BLaER1 (cell line): ENCODE measurements at regions not wholly inside any gene's neighbourhood (a gene's known extent, or its start where the extent isn't known, plus 50 kb on each side); places are given as distances from the start of the nearest gene placed in this dataset.

Experiments
- H3K27ac ChIP-seq: shearing (Covaris generic); formaldehyde crosslinking; 2 replicates; pipeline ENCODE4 v1.8.1; 2022
- H3K27me3 ChIP-seq: shearing (Covaris generic); formaldehyde crosslinking; 2 replicates; pipeline ENCODE4 v1.8.1; 2022
- H3K36me3 ChIP-seq: shearing (Covaris generic); formaldehyde crosslinking; 2 replicates; pipeline ENCODE4 v1.8.1; 2022
- H3K4me1 ChIP-seq: shearing (Covaris generic); formaldehyde crosslinking; 2 replicates; pipeline ENCODE4 v1.8.1; 2022
- H3K4me2 ChIP-seq: shearing (Covaris generic); formaldehyde crosslinking; 2 replicates; pipeline ENCODE4 v1.8.1; 2022
- H3K4me3 ChIP-seq: shearing (Covaris generic); formaldehyde crosslinking; 2 replicates; pipeline ENCODE4 v1.8.1; 2022
- H3K9ac ChIP-seq: shearing (Covaris generic); formaldehyde crosslinking; 2 replicates; pipeline ENCODE4 v1.8.1; 2022
- H3K9me3 ChIP-seq: shearing (Covaris generic); formaldehyde crosslinking; 2 replicates; pipeline ENCODE4 v1.8.1; 2022
- H4K20me1 ChIP-seq: shearing (Covaris generic); formaldehyde crosslinking; 2 replicates; pipeline ENCODE4 v1.8.1; 2022
- Cebpa-rat ChIP-seq: shearing (Covaris generic); IDR thresholded peaks from 2 replicates; pipeline ENCODE4 v1.8.1; 2022

GRCh38 chr18:46246101-46246500 is 141.9 kb downstream of the HAUS1 start:
- H3K36me3 ChIP-seq, result peaks cover 5% of the 10 kb centered on the region; the same call in 1 of the 2 replicates
- H3K4me1 ChIP-seq, result peaks cover 27% of the 10 kb centered on the region
- no peak for TF ChIP-seq Cebpa-rat
- H3K27me3 ChIP-seq, result no peaks in the 10 kb centered on the region
- no peak overlapping the region for H3K4me2 ChIP-seq
- no peak overlapping the region for H3K27ac ChIP-seq
- 0 out of 2 replicates have a peak, but pooled peaks cover 4% of the 10 kb centered on the region for H4K20me1 ChIP-seq
- H3K9ac ChIP-seq, result no peak overlapping the region
- no peak overlapping the region for H3K4me3 ChIP-seq
- no peaks in the 10 kb centered on the region for H3K9me3 ChIP-seq

DNA sequence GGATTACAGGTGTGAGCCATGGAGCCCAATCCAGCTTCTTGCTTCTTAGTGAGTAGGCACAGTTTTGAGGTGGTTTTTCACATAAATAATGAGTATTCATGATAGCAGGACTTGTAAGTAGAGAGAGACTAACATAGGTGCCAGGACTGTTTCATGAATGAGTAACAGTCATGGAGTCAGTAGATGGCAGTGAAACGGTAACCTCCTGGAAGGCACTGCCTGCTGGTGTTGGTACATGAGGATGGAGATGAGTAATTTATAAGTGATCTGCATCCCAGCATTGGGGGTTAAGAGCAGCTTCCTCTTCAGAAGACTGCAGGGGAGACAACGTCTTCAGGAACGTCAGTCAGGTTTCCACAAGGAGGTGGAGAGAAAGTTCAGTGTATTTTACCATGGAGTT is 143.8 kb downstream of the HAUS1 start:
- no peak overlapping the region for H3K4me2 ChIP-seq
- no peak for TF ChIP-seq Cebpa-rat
- no peak overlapping the region for H3K27ac ChIP-seq
- no peaks in the 10 kb centered on the region for H3K9me3 ChIP-seq
- no peaks in the 10 kb centered on the region for H3K27me3 ChIP-seq
- H3K36me3 ChIP-seq, result peaks cover 9% of the 10 kb centered on the region; the same call in 1 of the 2 replicates
- H3K4me3 ChIP-seq, result no peak overlapping the region
- H3K4me1 ChIP-seq, result peaks cover 29% of the 10 kb centered on the region
- H4K20me1 ChIP-seq, result 0 out of 2 replicates have a peak, but pooled peaks cover 4% of the 10 kb centered on the region
- H3K9ac ChIP-seq, result no peak overlapping the region

DNA sequence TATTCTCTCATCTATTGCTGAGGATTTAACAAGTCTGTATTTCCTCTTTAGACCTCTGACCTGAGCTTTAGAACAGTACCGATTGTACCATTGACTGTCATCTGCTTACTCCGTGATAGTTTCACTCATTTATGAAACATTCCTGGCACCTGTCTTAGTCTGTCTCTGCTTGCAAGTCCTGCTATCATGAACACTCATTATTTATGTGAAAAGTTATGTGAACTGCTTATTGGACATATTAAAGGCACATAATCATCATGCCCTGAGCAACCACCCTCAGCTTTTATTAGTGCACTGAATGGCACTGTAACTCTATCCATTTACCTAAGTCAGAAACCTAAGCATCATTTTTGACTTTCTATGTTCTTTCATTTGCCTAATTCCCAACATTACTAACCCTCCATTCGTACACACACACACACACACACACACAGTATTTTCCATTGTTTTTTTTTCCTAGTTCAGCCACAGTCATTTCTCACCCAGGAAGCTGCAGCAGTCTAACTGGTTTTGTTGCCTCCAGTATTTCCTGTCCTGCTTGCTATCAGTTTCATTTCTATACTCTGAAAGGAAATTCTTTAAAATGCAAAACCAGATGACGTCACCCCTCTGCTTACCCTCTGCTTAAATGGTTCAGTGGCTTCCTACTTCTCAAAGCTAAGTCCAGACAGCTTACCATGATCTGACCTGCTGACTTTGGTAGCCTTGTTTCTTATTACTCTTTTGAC is 146.1 kb downstream of the HAUS1 start:
- Histone ChIP-seq H3K27me3 (no peaks in the 10 kb centered on the region), H3K4me1 (peaks cover 29% of the 10 kb centered on the region), H3K36me3 (peaks cover 28% of the 10 kb centered on the region), H3K9me3 (no peaks in the 10 kb centered on the region), H3K9ac (peak overlapping the region; percentile 59; the same call in 1 of the 2 replicates), H4K20me1 (0 out of 2 replicates have a peak, but pooled peaks cover 4% of the 10 kb centered on the region), H3K4me3 (no peak overlapping the region), H3K4me2 (peak overlapping the region; percentile 74), H3K27ac (peak overlapping the region; percentile 72)
- TF ChIP-seq Cebpa-rat, result no peak

DNA sequence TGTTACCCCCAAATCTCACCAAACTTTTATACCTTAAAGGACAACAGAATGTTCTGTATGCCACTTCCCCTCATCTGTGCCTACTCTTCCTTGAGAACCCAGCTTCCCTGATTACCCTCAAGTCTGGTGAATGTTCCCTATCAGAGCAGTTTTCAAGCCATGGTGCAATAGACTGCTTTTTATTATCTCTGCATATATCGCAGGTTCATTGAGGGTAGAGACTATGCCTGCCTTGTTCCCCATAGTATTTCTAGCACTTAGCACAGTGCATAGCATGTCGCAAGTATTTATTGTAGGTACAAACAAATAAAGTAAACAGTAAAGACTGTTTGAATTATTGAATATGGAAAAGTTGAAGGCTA is 146.6 kb downstream of the HAUS1 start:
- H3K27ac ChIP-seq, result peak overlapping the region; percentile 72
- H3K9ac ChIP-seq, result no peak overlapping the region
- peaks cover 28% of the 10 kb centered on the region for H3K36me3 ChIP-seq
- no peak for TF ChIP-seq Cebpa-rat
- H4K20me1 ChIP-seq, result 0 out of 2 replicates have a peak, but pooled peaks cover 4% of the 10 kb centered on the region
- H3K4me1 ChIP-seq, result peaks cover 29% of the 10 kb centered on the region
- peak overlapping the region; percentile 74 for H3K4me2 ChIP-seq
- no peaks in the 10 kb centered on the region for H3K27me3 ChIP-seq
- H3K9me3 ChIP-seq, result no peaks in the 10 kb centered on the region
- no peak overlapping the region for H3K4me3 ChIP-seq

DNA sequence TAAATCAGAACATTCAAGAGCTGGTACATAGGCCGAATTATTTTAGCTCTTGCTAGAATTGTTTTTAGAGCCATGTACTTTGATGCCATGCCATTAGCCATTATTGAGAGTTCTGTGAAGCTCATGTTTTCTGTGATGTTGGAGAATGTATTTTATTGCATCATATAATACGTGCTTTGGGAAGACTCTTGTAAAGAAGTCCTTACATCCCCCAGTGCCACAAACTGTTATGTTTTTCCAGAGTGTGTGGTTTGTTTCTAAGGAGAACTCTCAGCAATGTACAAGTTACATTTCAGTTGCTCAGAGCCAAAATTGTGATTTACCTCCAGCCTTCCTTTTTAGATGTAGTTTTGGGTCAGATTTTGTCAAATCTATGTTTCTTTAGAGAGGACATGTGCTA is 148.6 kb downstream of the HAUS1 start:
- H4K20me1 ChIP-seq, result 0 out of 2 replicates have a peak, but pooled peaks cover 4% of the 10 kb centered on the region

GRCh38 chr18:46253498-46253897 is 149.3 kb downstream of the HAUS1 start:
- H3K36me3 ChIP-seq, result peaks cover 31% of the 10 kb centered on the region
- H3K4me2 ChIP-seq, result no peak overlapping the region
- H3K27ac ChIP-seq, result no peak overlapping the region
- H3K27me3 ChIP-seq, result no peaks in the 10 kb centered on the region
- no peaks in the 10 kb centered on the region for H3K9me3 ChIP-seq
- H3K4me1 ChIP-seq, result peaks cover 28% of the 10 kb centered on the region
- TF ChIP-seq Cebpa-rat, result no peak
- H4K20me1 ChIP-seq, result 0 out of 2 replicates have a peak, but pooled peaks cover 4% of the 10 kb centered on the region
- H3K9ac ChIP-seq, result no peak overlapping the region
- H3K4me3 ChIP-seq, result no peak overlapping the region

More for the DNA sequence above, 148.6 kb downstream of the HAUS1 start:
- Histone ChIP-seq H3K4me2 (no peak overlapping the region), H3K27ac (no peak overlapping the region), H3K9me3 (no peaks in the 10 kb centered on the region), H3K36me3 (peaks cover 27% of the 10 kb centered on the region), H3K4me1 (peaks cover 29% of the 10 kb centered on the region), H3K9ac (no peak overlapping the region), H3K27me3 (no peaks in the 10 kb centered on the region), H3K4me3 (no peak overlapping the region)
- TF ChIP-seq Cebpa-rat, result no peak; the same call in 1 of the 2 replicates

- no peak overlapping the region for H3K4me3 ChIP-seq
- H3K36me3 ChIP-seq, result peaks cover 38% of the 10 kb centered on the region
- no peak overlapping the region for H3K9ac ChIP-seq
- no peak overlapping the region for H3K4me2 ChIP-seq
- no peak overlapping the region for H3K27ac ChIP-seq
- peaks cover 2% of the 10 kb centered on the region for H3K4me1 ChIP-seq
- peaks cover 7% of the 10 kb centered on the region; the same call in 1 of the 2 replicates for H4K20me1 ChIP-seq
- no peaks in the 10 kb centered on the region for H3K27me3 ChIP-seq
- TF ChIP-seq Cebpa-rat, result no peak
- no peaks in the 10 kb centered on the region for H3K9me3 ChIP-seq
Observed at GRCh38 chr18:46256078-46256477, 151.9 kb downstream of the HAUS1 start.

DNA sequence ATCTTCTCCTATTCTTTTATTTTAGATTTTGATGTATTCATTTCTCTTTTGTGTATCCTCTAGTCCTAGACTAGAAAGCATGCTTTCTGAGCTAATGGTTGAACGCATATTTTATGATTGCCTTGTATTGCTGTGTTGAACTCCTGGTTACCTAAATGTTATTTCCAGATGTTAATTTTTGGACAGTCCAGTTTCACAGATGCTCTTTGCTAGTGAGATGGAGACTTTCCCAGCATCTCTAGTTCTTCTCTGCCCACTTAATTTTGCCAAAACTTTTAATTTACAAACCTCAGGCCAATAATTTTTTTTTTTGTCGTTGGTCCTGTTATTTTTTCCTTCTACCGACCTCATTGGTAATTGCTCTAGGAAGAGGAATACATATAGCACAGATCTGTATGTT is 153.2 kb downstream of the HAUS1 start:
- Histone ChIP-seq H3K9me3 (no peaks in the 10 kb centered on the region), H3K27me3 (no peaks in the 10 kb centered on the region), H3K9ac (no peak overlapping the region), H3K36me3 (peaks cover 45% of the 10 kb centered on the region), H4K20me1 (peaks cover 19% of the 10 kb centered on the region), H3K4me3 (no peak overlapping the region), H3K4me1 (no peaks in the 10 kb centered on the region), H3K27ac (no peak overlapping the region), H3K4me2 (no peak overlapping the region)
- no peak for TF ChIP-seq Cebpa-rat

- no peak for TF ChIP-seq Cebpa-rat
- H3K27me3 ChIP-seq, result no peaks in the 10 kb centered on the region
- H3K4me2 ChIP-seq, result no peak overlapping the region
- no peak overlapping the region for H3K9ac ChIP-seq
- no peaks in the 10 kb centered on the region for H3K4me1 ChIP-seq
- no peaks in the 10 kb centered on the region for H3K9me3 ChIP-seq
- peaks cover 19% of the 10 kb centered on the region for H4K20me1 ChIP-seq
- H3K27ac ChIP-seq, result no peak overlapping the region
- H3K4me3 ChIP-seq, result no peak overlapping the region
- H3K36me3 ChIP-seq, result peaks cover 55% of the 10 kb centered on the region
Observed at GRCh38 chr18:46260016-46260878, 156.1 kb downstream of the HAUS1 start.

DNA sequence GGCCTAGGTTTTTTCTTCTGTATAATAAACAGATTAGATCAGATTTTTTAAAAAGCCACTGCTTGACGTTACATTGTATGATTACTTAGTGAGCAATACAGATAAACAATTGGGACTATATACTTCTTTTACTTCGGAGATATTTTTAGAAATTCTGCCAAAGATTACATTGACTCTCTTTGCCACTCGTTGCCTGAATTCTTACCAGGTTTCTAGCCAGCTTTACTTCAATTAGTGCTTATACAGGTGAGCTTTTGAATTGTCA is 156.6 kb downstream of the HAUS1 start:
- H3K9me3 ChIP-seq, result no peaks in the 10 kb centered on the region
- H3K27me3 ChIP-seq, result no peaks in the 10 kb centered on the region
- no peak for TF ChIP-seq Cebpa-rat
- H3K9ac ChIP-seq, result no peak overlapping the region
- no peak overlapping the region for H3K27ac ChIP-seq
- H4K20me1 ChIP-seq, result peaks cover 19% of the 10 kb centered on the region
- H3K4me2 ChIP-seq, result no peak overlapping the region
- no peaks in the 10 kb centered on the region for H3K4me1 ChIP-seq
- H3K4me3 ChIP-seq, result no peak overlapping the region
- peaks cover 57% of the 10 kb centered on the region for H3K36me3 ChIP-seq
